Urinary bladder (tissue), 3 donors: ENCODE measurements at regions not wholly inside any gene's neighbourhood (a gene's known extent, or its start where the extent isn't known, plus 50 kb on each side); places are given as distances from the start of the nearest gene placed in this dataset.

ENCODE experiments used
- DNase-seq: peaks from one replicate; pipeline ENCODE4 v3.0.0-alpha.2; 2015; ENCODE audit errors: extremely low spot score
- H3K27ac ChIP-seq: one replicate; pipeline ENCODE4 v1.5.1; 2013; ENCODE audit warnings: low read depth, mild to moderate bottlenecking, moderate library complexity
- H3K36me3 ChIP-seq: one replicate; pipeline ENCODE4 v1.6.1; 2013; ENCODE audit warnings: mild to moderate bottlenecking, moderate library complexity; ENCODE audit not compliant: insufficient read depth
- H3K4me1 ChIP-seq: one replicate; pipeline ENCODE4 v1.6.1; 2013; ENCODE audit warnings: mild to moderate bottlenecking, moderate library complexity; ENCODE audit not compliant: insufficient read depth
- H3K4me3 ChIP-seq: one replicate; pipeline ENCODE4 v1.5.1; 2013; ENCODE audit warnings: low read depth, low read length
- WGBS: extraction: QIAGEN DNeasy Blood & Tissue Kit; methylation state at CpG from one replicate; pipeline ENCODE4 v1.1.7; 2013; 5-methylcytosine and 5-hydroxymethylcytosine counted together
- donor health status: healthy with polysubstance abuse.
- donor health status: healthy.

DNA sequence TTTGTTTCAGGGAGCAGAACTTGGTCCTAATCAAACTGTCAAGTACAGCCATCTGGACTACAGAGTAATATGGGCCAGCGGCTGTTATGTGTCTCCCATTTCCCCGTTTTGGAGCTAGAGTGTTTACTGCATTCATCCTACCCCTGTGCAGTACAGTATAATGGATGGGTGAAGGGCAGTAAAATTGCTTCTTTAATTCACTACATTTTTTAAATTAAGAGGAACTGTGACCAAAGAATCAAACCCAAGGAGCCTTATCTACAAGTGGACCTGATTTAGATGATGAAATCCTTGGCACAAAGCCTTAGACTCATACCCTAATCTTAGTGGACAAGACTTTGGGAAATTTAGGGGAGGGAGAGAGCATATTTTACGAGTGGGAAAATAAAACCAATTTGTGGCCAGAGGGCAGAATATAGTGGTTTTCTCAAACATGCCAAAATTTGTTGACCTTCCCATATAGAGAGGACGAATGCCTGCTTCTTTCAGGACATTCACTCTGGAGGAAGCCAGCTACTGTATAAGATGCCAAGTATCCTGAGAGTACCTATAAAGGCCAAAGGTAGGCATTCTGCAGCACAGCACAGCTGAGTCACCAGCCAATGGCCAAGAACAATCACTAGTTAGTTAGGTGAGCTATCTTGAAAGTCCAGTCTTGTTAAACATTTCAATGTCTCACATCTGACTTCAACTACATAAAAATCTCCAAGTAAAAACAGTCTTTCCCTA is 253.8 kb upstream of the KCNIP4 start:
- DNase-seq: peak; percentile 37
- WGBS: 38% methylated on average over 4 of the region's 4 CpGs
- Histone ChIP-seq H3K36me3 (peaks cover 1% of the 10 kb centered on the region), H3K27ac (no peak overlapping the region), H3K4me3 (no peak overlapping the region), H3K4me1 (no peaks in the 10 kb centered on the region)

- H3K36me3 ChIP-seq: peaks cover 1% of the 10 kb centered on the region
- H3K4me1 ChIP-seq: no peaks in the 10 kb centered on the region
- 15% methylated on average over 2 of the region's 2 CpGs for WGBS
- H3K27ac ChIP-seq: no peak overlapping the region
- peak; percentile 49 for DNase-seq
- no peak overlapping the region for H3K4me3 ChIP-seq
These were observed 252.7 kb upstream of the KCNIP4 start for GRCh38 chr4:22201256-22201655.

DNA sequence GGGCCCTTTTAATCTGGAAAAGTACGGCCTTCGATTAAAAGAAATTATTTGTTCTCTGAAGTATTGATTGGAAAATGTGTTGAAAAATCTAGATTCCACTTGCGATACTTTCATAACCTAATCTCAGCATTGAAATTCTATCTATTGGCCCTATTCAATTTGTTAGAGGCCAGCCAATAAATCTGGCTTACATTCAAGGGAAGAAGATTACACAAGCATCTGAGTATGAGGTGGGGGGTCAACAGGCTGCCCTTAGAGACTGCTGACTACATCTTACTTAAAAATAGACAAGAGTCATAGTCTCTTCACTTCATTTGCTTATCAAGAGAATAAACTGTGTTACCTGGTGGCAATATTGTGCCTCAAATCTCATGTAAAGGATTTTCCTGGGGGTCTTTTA is 248.0 kb upstream of the KCNIP4 start:
- no peaks in the 10 kb centered on the region for H3K36me3 ChIP-seq
- H3K4me1 ChIP-seq: no peaks in the 10 kb centered on the region
- no peak for DNase-seq
- H3K27ac ChIP-seq: no peak overlapping the region
- WGBS: 93% methylated on average over 3 of the region's 3 CpGs
- no peak overlapping the region for H3K4me3 ChIP-seq

DNA sequence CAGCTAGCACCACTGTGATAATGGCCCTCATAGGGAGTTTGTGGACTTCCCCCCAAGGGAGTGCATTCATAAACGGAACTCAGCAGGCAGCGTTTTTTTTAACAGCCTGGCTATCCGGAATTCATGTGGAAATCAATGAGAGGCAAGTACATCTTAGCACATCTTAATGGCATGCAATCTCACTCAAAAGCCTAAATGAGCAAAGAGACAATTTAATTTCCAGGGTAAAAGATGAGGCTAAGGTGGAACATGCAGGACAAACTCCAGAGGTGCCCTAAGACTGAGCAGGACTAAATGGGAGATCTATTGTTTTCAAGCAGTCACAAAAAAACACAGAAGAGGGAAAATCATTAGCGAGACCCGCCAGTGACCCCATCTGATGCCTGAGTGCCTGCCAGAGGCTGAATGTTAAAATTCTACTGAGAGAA is 243.5 kb upstream of the KCNIP4 start:
- Histone ChIP-seq H3K36me3 (no peaks in the 10 kb centered on the region), H3K27ac (no peak overlapping the region), H3K4me3 (no peak overlapping the region), H3K4me1 (no peaks in the 10 kb centered on the region)
- DNase-seq: no peak
- WGBS: 16% methylated on average over 5 of the region's 5 CpGs

DNA sequence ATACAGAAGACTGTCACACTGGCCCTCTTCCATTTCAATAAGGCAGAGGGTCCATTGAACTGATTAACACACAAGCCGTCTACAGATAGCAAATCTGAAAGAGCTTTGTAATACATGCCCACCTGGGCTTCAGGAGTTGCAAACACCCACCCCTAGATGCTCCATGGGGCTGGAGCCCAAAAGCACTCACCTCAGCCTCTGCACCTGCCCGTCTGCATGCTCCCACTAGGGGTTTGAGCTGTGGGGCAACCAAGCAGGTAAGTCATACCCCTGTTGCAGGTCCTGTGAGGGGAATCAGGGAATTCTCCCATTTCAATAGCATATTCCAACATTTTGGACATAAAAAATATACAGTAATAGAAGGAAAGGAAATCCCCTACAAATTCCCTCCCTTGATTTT is 243.0 kb upstream of the KCNIP4 start:
- WGBS: 67% methylated on average over 2 of the region's 2 CpGs
- Histone ChIP-seq H3K36me3 (no peaks in the 10 kb centered on the region), H3K27ac (no peak overlapping the region), H3K4me1 (no peaks in the 10 kb centered on the region), H3K4me3 (no peak overlapping the region)
- no peak for DNase-seq

GRCh38 chr4:22190855-22191254 is 242.3 kb upstream of the KCNIP4 start:
- Histone ChIP-seq H3K36me3 (no peaks in the 10 kb centered on the region), H3K27ac (no peak overlapping the region), H3K4me1 (no peaks in the 10 kb centered on the region), H3K4me3 (no peak overlapping the region)
- DNase-seq: no peak
- 90% methylated on average over 1 of the region's 1 CpG for WGBS

- 77% methylated on average over 2 of the region's 2 CpGs for WGBS
- no peaks in the 10 kb centered on the region for H3K36me3 ChIP-seq
- H3K4me1 ChIP-seq: no peaks in the 10 kb centered on the region
- no peak overlapping the region for H3K27ac ChIP-seq
- no peak overlapping the region for H3K4me3 ChIP-seq
- DNase-seq: no peak
These were observed 238.7 kb upstream of the KCNIP4 start for GRCh38 chr4:22187203-22187820.

DNA sequence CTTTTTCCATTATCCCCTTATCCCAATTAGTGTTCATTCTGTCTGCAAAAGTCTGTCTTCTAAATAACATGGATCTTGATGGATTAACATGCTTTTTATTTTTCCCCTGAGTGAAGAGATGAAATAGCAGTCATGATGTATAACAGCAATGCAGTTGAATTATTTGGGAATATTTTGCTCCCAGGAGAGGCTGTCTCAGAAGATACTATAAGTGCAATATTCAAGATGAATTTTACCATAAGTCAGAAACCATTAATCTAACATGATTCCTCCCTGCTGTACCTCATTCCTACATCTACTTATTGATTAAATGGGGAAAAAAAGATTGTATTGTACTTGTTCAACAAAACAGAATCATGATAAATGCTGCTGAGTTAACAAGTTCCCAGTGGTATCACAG is 233.2 kb upstream of the KCNIP4 start:
- Histone ChIP-seq H3K36me3 (no peaks in the 10 kb centered on the region), H3K4me1 (no peaks in the 10 kb centered on the region), H3K4me3 (no peak overlapping the region), H3K27ac (peak overlapping the region; percentile 10)
- no peak for DNase-seq

- H3K27ac ChIP-seq: no peak overlapping the region
- 34% methylated on average over 1 of the region's 1 CpG for WGBS
- no peak overlapping the region for H3K4me3 ChIP-seq
- DNase-seq: no peak
- H3K4me1 ChIP-seq: no peaks in the 10 kb centered on the region
- H3K36me3 ChIP-seq: no peaks in the 10 kb centered on the region
These were observed 230.7 kb upstream of the KCNIP4 start for GRCh38 chr4:22179124-22179874.

GRCh38 chr4:22174640-22175039 is 226.1 kb upstream of the KCNIP4 start:
- DNase-seq: no peak
- H3K36me3 ChIP-seq: no peaks in the 10 kb centered on the region
- no peak overlapping the region for H3K27ac ChIP-seq
- WGBS: 82% methylated on average over 1 of the region's 1 CpG
- H3K4me3 ChIP-seq: no peak overlapping the region
- H3K4me1 ChIP-seq: no peaks in the 10 kb centered on the region

GRCh38 chr4:22170353-22170752 is 221.8 kb upstream of the KCNIP4 start:
- Histone ChIP-seq H3K27ac (no peak overlapping the region), H3K4me3 (no peak overlapping the region), H3K4me1 (no peaks in the 10 kb centered on the region), H3K36me3 (no peaks in the 10 kb centered on the region)
- DNase-seq: no peak
- 90% methylated on average over 1 of the region's 1 CpG for WGBS

GRCh38 chr4:22167201-22167600 is 218.6 kb upstream of the KCNIP4 start:
- Histone ChIP-seq H3K4me1 (no peaks in the 10 kb centered on the region), H3K4me3 (no peak overlapping the region), H3K27ac (no peak overlapping the region), H3K36me3 (no peaks in the 10 kb centered on the region)
- DNase-seq: no peak
- 83% methylated on average over 4 of the region's 4 CpGs for WGBS

- Histone ChIP-seq H3K4me3 (no peak overlapping the region), H3K36me3 (no peaks in the 10 kb centered on the region), H3K4me1 (no peaks in the 10 kb centered on the region), H3K27ac (no peak overlapping the region)
- no peak for DNase-seq
- 75% methylated on average over 5 of the region's 5 CpGs for WGBS
These were observed 213.9 kb upstream of the KCNIP4 start for GRCh38 chr4:22162454-22162853.

- Histone ChIP-seq H3K36me3 (no peaks in the 10 kb centered on the region), H3K4me1 (no peaks in the 10 kb centered on the region), H3K27ac (no peak overlapping the region), H3K4me3 (no peak overlapping the region)
- DNase-seq: no peak
- WGBS: 81% methylated on average over 3 of the region's 3 CpGs
These were observed 182.2 kb upstream of the KCNIP4 start for GRCh38 chr4:22130741-22131140.
